Dermis blood vessel endothelial cell (primary cell): ENCODE measurements at regions not wholly inside any gene's neighbourhood (a gene's known extent, or its start where the extent isn't known, plus 50 kb on each side); places are given as distances from the start of the nearest gene placed in this dataset.

Experiments
- DNase-seq: peaks from one replicate; pipeline ENCODE4 v3.0.0; 2010

DNA sequence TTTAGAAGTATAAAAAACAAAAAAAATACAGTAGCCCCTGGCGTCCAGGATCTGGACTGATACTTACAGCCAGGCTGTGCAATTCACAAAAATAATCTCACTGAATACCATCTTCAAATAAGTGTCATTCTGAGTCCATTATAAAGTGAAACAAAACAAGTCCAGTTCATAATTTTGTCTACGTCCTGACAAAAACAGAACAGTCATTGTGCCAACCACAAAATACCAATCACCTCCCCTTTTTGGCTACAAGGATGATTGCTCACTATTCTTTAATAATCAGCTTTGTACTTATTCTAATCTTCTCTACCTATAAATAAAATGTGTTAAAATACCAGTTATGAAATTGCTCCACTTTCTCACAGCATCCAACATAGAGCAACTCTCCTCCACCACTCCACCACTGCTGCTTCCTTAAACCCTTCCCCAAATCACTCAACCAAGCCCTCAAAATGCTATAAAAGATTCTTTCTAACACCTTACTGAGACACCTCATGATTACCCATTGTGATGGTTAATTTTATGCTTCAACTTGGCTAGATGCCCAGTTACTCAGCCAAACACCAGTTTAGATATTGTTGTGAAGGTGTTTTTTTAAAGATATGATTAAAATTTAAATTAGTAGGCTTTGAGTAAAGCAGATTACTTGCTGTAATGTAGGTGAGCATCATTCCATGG lies 479.8 kb upstream of the SEMA3A start:
- peak; percentile 81 for DNase-seq

DNA sequence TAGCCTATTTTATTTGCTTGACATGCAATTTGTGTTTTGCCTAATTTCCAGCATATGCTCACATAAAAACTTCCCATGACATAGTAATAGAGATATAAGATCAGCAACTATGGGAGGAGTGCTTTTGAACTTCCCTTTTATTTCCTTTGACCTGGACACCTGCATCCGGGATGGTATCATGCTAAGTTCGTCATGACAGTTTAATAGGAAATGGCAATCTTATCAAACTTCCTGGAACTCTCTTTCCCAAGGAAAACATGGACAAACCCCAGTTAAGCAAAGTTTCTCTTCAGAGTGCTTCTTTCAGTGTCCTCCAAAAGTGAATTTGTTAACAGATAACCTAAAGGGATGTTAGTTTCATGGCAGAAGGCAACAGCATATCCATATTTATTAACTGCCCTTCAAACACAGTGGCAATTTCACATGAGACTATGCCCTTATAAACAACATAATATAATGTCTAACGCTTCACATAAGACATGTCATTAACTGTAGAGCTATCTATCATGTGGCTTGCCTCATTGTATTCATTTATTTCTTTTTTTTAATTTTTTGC lies 474.7 kb upstream of the SEMA3A start:
- DNase-seq = peak; percentile 85

DNA sequence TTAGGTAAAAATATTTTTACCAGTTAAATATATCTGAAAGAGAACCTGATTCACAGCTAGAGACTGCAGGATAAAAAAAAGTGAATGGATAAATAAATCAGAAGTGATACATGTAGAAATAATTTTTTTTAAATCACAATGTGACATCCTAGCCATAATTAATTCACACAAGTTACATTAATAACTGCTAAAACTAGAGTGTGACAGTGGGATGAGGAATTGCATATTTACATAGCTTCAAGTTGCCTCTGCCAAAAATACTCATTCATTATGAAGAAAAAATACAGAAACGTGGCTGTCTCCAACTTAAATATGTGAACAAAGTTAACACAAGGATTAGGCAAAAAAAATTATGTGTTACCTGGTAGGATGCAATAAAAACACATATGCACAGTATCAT lies 473.5 kb upstream of the SEMA3A start:
- no peak for DNase-seq

DNA sequence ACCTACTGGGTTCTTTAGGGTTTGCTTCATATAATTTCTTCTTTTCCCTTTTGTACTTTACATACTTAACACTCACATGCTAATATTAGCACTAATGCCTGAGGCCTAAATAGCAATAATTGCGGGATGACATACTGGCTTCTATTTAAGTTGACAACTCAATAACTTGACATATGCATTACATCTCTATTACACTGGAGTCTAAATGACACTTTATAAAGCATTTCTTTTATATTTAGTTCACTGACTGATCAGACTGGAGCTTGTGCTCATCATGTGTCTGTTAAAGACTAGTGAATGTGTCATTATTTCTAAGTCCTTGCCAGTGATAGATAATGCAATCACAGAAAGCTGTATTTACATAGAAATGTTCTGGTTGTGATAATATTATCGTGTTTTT lies 472.1 kb upstream of the SEMA3A start:
- no peak for DNase-seq

DNA sequence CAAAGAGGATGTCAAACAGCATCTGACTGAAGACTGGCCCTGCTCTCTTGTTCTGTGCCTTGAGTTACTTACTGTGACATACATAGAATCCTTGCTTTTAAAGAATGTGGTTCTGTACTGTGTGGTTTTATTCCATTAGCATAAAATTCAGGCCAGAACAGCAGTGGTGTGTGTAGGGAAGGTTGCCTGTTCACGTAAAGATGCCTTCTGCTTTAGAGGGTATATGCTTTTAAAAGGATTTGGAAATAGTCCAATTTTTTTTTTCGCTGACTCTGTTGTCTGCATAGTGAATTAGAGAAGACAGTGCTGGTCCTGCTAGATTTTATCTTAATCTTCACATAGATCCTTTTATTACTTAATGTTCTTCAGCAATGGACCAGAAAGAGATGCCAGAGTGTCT lies 470.8 kb upstream of the SEMA3A start:
- no peak for DNase-seq

DNA sequence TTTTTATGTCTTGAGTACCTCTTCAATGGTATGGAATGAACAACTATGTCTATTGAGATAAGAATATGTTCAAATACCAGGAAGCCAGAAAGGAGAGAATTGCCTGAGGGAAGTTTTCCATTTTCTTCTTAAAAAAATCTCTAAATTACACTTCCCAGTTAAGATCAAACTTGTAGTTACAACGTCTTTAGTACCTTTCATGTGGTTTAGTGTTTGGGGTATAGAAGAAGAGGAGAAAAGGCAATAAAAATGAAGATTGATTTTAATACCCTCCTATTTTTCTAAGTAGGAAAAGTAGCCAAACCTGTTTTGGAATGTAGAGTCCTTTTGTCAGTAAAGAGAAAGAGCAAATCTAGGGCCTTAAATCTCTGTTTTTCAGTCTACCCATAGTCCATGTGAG lies 470.0 kb upstream of the SEMA3A start:
- DNase-seq = no peak

DNA sequence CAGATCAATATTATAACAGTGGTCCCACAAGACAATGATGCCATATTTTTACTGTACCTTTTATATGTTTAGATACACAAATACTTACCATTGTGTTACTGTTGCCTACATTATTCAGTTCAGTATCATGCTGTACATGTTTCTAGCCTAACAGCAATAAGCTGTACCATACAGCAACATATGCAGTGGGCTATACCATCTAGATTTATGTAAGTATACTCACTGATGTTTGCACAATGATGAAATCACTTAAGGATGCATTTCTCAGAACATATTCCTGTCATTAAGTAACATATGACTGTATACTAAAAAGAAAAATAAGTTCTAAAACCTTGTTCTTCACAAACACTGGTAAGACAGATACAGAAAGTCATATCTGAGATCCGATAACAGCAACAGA lies 468.6 kb upstream of the SEMA3A start:
- no peak for DNase-seq

DNA sequence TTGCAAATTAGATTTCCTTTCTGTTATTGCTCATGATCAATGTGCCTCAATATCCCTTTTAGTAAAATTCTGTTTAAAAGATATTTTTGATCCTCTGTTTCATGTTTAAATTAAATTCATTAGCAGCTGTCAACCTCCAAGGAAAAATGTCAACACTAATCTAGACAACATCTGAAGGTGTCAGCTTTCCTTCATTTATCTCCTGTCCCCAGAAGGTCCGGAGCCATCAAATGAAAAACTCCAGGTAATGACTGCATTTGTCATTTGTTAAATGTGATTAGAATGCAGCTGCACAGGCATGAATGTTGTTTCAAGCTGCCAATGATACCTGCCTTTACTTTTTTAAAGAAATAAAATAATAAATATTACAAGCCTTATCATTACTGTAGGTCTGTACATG lies 463.7 kb upstream of the SEMA3A start:
- DNase-seq = no peak

DNA sequence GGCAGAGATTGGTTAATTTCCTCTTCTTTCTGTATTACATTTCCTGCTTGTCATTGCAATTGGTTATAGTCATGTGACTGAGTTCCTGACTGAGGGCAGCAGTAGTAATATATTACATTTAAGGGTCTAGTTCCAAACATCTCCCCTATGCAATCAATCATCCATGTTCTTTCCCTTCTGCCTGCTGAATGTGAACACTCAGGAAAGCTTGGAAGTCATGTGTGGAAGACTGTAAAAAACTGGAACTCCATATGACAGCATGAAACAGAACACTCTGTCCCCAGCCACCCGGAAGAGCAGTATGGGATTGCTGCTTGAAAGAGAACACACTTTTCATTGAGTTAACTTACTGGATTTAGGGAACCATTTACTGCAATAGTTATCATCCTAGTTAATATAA lies 459.7 kb upstream of the SEMA3A start:
- no peak for DNase-seq

DNA sequence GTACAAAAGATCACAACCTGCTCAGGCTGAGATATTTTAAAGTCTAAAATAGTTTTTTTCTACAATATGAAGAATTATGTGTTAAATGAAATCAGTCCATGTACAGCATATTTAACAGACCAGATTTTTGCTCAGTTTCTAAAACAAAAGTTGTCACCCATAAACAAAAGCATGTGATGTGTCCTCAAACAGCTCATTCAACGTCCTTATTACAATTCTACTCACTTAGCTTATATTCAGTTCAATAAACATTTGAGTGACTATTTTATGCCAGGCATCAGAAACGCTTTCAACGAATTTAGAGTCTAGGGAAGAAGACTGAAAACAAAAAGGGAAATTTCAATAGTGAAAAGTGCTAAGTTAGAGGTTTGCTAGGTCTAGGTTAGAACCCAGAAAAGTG lies 457.3 kb upstream of the SEMA3A start:
- DNase-seq = no peak

DNA sequence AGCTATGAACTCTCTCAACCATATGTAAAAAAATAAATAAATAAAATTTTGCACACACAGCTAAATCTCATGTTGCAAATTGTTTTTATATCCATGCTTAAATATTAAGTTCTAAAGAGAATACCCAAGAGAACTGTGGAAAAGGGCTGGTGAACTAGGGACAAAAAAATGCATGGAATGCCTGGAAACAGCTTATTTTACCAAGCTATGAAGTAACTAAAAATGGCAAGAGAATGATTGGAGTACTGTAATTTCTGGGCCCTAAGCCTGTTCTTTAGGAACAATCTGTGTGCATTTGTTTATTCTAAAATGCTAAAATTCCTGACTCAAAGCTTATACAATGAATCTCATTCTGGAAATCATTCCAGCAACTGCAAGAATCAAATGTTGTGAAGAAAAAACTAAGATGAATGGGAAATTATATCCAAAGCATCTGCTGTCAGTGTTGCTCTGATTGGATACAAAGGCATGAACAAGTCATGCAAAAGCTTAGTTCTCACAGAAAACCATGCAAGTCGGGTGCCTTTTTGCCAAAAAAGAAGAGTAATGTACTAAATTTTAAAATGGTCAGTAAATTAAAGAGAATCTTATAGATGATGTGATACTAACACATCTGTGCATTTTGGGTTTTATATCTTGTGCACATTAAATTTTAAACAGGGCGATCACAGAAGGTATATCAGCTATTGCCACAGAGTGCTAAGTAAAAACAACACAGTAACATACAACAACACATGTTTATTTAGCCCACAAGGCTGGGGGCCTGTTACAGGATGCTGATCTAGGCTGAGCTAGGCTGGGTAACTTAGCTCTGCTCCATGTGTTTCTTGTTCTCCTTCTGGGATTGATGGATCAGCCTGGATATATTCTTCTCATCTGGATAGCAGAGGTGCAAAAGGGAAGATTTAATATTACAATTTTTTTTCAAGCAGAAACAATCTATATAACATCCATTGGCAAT lies 453.5 kb upstream of the SEMA3A start:
- peak; percentile 57 for DNase-seq

DNA sequence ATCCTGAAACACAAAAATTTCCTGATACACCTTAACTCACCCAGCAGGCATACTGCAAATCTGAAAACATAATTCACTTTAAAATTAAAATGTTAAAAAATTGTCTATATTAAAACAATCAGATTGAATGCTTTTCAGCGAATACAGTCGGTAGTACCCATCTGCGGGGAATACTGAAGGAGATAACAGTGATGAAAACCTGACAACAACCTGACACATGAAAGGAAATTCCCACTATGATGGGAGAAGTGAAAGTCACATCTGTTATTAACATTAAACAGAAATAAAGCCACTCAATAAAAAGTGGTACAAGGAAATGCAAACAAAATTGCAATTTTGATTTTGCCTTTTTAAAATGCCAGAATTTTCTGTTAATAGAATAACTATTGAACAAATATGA lies 448.0 kb upstream of the SEMA3A start:
- DNase-seq = no peak

DNA sequence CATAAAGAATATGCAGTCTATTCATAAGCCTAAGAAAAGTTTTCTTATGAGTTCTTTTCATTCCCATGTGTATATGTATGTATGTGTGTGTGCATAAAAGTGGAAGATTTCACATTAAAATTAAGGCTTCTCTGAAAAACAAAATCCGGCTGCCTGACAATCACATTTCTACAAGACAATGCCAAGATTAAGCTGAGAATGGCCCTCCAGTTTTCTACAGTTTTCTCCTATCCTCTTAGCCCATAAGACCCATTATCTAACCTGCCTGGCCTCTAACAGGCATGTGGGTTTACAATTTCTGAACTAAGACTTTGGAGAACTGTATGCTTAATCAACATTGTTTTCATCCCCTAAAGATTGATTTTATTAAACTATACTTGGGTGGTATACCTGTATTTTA lies 446.0 kb upstream of the SEMA3A start:
- DNase-seq = no peak

DNA sequence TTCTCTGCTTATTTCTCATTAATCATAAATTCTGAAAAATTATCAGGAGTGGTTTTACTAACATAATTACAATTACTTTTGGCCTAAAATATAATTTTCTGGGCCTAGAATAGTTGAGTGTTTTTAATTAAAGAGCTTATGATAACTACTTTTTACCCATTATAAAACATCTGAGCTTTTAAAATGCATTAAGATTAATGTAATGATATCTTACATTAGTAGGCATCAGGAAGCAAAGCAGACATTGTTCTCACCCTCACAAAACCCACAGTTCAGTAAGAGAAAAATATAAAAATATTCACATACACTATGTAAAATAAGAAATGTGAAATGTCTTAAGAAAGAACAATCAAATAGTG lies 443.7 kb upstream of the SEMA3A start:
- DNase-seq = peak; percentile 28

DNA sequence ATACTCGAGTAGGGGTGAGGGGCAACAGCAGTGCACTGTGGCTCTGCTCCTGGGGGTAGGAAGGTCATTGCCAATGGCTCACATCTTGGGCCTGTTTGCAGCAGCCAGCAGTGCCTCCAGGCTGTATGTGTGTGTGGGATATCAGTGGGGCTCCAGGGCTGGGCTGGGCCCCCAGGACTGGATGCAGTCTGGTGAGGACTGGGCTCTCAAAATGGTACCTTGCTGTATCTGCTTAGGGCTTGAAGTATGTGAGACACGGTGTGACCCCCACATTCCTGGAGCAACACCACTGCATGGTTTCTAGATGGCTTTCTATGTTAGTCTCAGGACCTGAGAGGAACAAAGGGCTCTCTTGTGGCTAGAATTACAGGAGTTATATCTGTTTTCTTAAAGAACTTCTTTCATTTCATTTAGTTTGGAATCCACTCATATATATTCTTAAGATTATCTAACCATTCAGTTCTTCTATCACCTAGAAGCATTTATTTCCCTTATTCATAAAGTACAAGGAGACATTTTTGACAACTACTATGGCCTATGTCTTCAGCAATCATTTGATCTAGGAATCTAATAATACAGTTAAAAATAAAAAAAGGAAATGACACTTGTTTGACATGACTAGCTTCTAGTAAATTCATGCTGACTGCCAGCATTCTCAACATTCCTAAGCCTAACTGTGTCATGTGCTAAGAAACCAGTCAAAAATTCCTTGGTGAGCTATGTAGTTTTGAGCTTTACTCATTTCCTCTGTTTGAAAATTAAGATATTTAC lies 443.2 kb upstream of the SEMA3A start:
- DNase-seq = peak; percentile 97

DNA sequence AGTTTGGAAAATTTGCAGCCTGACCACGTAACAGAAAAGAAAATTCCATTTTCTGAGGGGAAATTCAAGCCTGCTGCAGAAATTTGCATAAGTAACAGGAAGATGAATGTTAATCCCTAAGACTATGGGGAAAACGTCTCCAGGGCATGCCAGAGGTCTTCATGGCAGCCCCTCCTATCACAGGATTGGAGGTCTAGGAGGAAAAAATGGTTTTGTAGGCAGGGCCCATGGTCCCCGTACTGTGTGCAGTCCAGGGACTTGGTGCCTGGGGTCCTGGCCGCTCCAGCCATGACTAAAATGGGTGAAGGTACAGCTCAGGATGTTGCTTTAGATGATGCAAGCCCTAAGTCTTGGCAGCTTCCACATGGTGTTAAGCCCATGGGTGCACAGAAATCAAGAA lies 437.3 kb upstream of the SEMA3A start:
- no peak for DNase-seq

DNA sequence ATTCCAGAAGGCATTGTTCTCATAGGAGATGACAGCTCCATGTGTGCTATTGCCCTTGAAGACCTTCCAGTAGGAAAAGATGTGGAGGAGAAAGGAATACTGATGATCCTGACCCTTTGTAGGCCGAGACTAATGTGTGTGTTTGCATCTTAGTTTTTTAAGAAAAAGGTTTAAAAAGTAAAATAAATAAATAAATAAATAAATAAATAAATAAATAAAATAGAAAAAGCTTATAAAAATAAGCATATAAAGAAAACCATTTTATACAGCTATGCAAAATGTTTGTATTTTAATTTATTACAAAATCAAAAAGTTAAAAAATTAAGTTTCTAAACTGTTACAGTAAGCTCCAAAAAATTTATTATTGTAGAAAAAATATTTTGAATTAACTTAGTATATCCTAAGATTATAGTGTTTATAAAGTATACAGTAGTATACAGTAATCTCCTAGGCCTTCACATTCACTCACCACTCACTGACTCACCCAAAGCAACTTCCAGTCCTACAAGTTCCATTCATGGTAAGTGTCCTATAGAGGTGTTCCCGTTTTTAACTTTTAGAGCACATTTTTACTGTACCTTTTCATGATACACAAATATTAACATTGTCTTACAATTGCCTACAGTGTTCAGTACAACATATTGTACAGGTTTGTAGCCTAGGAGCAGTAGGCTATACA lies 435.2 kb upstream of the SEMA3A start:
- no peak for DNase-seq

DNA sequence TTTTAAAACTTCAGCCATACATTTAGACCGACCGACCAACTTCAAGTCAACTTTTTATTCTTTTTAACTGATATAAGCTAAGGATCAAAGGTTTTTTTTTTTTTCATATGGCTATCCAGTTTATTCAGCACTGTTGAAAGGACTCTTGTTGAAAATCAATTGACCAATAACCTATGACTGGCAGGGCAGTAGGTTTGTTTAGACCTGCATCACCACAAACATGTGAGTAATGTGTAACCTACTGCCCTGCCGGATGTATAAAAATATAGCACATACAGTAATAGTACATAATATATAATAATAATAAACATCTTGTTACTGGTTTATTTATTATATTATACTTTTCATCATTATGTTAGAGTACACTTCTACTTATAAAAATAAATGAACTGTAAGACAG lies 434.6 kb upstream of the SEMA3A start:
- DNase-seq = no peak

DNA sequence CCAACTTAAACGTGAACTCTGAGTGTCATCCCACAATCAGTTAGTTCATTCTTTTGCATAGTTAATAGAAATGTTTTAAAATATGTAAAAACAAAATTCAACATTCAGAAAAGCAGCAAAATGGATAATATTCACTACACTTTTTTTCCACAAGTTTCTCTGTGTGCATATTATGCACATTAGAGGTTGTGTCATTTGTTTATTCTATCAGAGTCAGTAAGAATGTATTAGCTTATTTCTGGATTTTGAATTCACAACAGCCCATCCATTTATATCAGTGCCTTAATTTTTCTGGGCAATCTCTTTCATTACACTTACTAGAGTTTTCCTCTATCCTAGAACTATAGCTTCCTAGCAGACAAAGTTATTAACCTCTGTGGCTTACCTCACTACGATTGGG lies 432.7 kb upstream of the SEMA3A start:
- no peak for DNase-seq

DNA sequence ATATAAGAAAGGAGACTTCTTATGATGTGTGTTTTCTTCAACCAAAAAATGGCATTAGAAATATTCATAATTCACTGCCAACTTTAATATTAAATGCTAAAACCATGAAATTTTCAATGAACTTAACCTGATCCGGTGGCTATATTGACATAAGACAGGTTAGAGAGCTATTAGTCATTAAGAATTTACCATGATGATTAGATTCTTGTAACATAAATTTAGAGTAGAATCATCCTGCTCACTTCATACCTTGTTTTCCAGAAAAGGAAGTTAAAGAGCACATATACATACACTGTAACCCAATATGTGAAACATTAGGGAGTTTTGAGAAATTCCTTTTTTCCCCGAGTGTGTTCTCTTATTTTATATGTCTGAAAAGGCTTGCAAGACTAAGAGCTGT lies 430.3 kb upstream of the SEMA3A start:
- no peak for DNase-seq

DNA sequence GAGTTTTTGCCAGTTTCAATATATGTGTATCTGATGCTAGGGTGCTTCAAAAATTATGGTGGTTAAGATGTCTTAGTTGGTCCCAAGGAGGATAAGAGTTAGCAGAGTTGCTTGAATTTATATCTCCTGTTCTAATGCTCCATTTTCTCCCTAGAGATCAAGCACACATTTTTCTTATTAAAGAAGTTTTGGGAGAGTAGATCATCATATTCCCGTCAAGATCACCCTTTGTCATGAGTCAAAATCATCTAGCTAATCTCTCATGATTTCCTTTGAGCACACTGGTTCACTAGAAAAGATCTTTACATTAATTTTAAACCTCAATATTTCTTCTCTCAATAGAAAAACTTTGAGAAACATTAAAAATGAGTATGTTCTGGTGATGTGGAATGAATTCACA lies 429.9 kb upstream of the SEMA3A start:
- no peak for DNase-seq

DNA sequence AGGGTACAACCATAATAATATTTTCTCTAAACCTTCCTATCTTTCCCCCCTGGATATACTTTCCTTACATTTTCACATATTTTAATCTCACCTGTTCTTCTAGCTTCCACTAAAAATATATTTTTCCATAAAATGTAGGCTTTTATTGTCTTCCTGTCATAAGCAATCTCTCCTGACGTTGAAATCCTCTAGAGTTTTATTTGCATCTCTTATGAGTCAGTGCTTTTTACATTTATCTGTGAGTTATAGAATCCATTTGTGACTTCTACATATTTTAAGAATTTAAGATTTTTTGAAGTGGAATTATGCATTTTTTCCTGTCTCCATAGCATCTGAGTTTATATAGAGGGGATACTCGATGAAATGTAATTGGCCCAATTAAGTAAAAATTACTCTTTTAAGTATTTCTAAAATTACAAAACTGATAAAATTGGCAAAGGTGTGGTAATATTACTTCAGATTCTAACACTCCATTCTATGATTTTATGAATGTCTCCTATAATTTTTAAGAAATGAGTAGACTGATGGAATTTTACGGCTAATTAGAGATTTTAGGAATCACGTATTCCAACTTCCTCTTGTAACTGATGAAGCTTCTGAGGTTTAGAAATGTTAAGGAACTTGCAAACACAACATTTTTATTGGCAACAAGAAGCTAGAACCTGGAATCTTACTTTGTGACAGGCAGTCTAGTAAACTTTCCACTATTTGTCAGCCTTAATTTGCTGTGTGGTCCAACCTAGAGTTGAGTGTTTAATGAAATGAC lies 422.9 kb upstream of the SEMA3A start:
- DNase-seq = no peak
